ENCODE measurements at regions not wholly inside any gene's neighbourhood (a gene's known extent, or its start where the extent isn't known, plus 50 kb on each side); places are given as distances from the start of the nearest gene placed in this dataset.

- H3K4me3 Mint-ChIP-seq (ENCODE audit: low read depth, unreplicated experiment) = no peak overlapping the region
- peaks cover 13% of the 10 kb centered on the region for H3K27me3 Mint-ChIP-seq (ENCODE audit: unreplicated experiment)
- intact Hi-C loops (cut with micrococcal nuclease; ENCODE audit: unreplicated experiment) = no loop called here
- CTCF ChIA-PET = no interaction called here
- no peak for DNase-seq
- no TSS peak for BruUV-seq (replicated peaks)
- H3K27ac Mint-ChIP-seq (ENCODE audit: unreplicated experiment) = no peak overlapping the region
- H3K4me1 Mint-ChIP-seq (ENCODE audit: low read depth, unreplicated experiment) = no peaks in the 10 kb centered on the region
- H3K9me3 Mint-ChIP-seq (ENCODE audit: low read depth, unreplicated experiment) = no peaks in the 10 kb centered on the region
- TF ChIP-seq CTCF (IDR thresholded peaks at IDR 0.05; ENCODE audit: unreplicated experiment) = no peak
- no peaks in the 10 kb centered on the region for H3K36me3 Mint-ChIP-seq (ENCODE audit: insufficient read depth, unreplicated experiment)
Observed at GRCh38 chr2:114056294-114057143, 166.6 kb downstream of the ACTR3 start.

- Mint-ChIP-seq H3K9me3 (ENCODE audit: low read depth, unreplicated experiment) (no peaks in the 10 kb centered on the region), H3K36me3 (ENCODE audit: insufficient read depth, unreplicated experiment) (no peaks in the 10 kb centered on the region), H3K27ac (ENCODE audit: unreplicated experiment) (no peak overlapping the region), H3K4me1 (ENCODE audit: low read depth, unreplicated experiment) (no peaks in the 10 kb centered on the region), H3K4me3 (ENCODE audit: low read depth, unreplicated experiment) (no peak overlapping the region), H3K27me3 (ENCODE audit: unreplicated experiment) (peaks cover 13% of the 10 kb centered on the region)
- DNase-seq = no peak
- TF ChIP-seq CTCF (IDR thresholded peaks at IDR 0.05; ENCODE audit: unreplicated experiment) = no peak
- BruUV-seq (replicated peaks) = no TSS peak
- intact Hi-C loops (cut with micrococcal nuclease; ENCODE audit: unreplicated experiment) = no loop called here
- CTCF ChIA-PET = no interaction called here
Observed at GRCh38 chr2:114057638-114058037, 167.7 kb downstream of the ACTR3 start.

- intact Hi-C loops (cut with micrococcal nuclease; ENCODE audit: unreplicated experiment) = no loop called here
- DNase-seq = no peak
- no peaks in the 10 kb centered on the region for H3K9me3 Mint-ChIP-seq (ENCODE audit: low read depth, unreplicated experiment)
- BruUV-seq (replicated peaks) = no TSS peak
- no peak overlapping the region for H3K4me3 Mint-ChIP-seq (ENCODE audit: low read depth, unreplicated experiment)
- CTCF ChIA-PET = no interaction called here
- H3K36me3 Mint-ChIP-seq (ENCODE audit: insufficient read depth, unreplicated experiment) = no peaks in the 10 kb centered on the region
- no peaks in the 10 kb centered on the region for H3K4me1 Mint-ChIP-seq (ENCODE audit: low read depth, unreplicated experiment)
- H3K27me3 Mint-ChIP-seq (ENCODE audit: unreplicated experiment) = peaks cover 26% of the 10 kb centered on the region
- no peak overlapping the region for H3K27ac Mint-ChIP-seq (ENCODE audit: unreplicated experiment)
- TF ChIP-seq CTCF (IDR thresholded peaks at IDR 0.05; ENCODE audit: unreplicated experiment) = no peak
Observed at GRCh38 chr2:114061566-114062098, 171.7 kb downstream of the ACTR3 start.

- no peaks in the 10 kb centered on the region for H3K9me3 Mint-ChIP-seq (ENCODE audit: low read depth, unreplicated experiment)
- CTCF ChIA-PET = no interaction called here
- intact Hi-C loops (cut with micrococcal nuclease; ENCODE audit: unreplicated experiment) = no loop called here
- no peaks in the 10 kb centered on the region for H3K36me3 Mint-ChIP-seq (ENCODE audit: insufficient read depth, unreplicated experiment)
- DNase-seq = no peak
- no peak overlapping the region for H3K27ac Mint-ChIP-seq (ENCODE audit: unreplicated experiment)
- TF ChIP-seq CTCF (IDR thresholded peaks at IDR 0.05; ENCODE audit: unreplicated experiment) = no peak
- no TSS peak for BruUV-seq (replicated peaks)
- no peak overlapping the region for H3K4me3 Mint-ChIP-seq (ENCODE audit: low read depth, unreplicated experiment)
- H3K27me3 Mint-ChIP-seq (ENCODE audit: unreplicated experiment) = peaks cover 31% of the 10 kb centered on the region
- no peaks in the 10 kb centered on the region for H3K4me1 Mint-ChIP-seq (ENCODE audit: low read depth, unreplicated experiment)
Observed at GRCh38 chr2:114063346-114063745, 173.5 kb downstream of the ACTR3 start.
